ENCODE measurements at regions not wholly inside any gene's neighbourhood (a gene's known extent, or its start where the extent isn't known, plus 50 kb on each side); places are given as distances from the start of the nearest gene placed in this dataset.

DNA sequence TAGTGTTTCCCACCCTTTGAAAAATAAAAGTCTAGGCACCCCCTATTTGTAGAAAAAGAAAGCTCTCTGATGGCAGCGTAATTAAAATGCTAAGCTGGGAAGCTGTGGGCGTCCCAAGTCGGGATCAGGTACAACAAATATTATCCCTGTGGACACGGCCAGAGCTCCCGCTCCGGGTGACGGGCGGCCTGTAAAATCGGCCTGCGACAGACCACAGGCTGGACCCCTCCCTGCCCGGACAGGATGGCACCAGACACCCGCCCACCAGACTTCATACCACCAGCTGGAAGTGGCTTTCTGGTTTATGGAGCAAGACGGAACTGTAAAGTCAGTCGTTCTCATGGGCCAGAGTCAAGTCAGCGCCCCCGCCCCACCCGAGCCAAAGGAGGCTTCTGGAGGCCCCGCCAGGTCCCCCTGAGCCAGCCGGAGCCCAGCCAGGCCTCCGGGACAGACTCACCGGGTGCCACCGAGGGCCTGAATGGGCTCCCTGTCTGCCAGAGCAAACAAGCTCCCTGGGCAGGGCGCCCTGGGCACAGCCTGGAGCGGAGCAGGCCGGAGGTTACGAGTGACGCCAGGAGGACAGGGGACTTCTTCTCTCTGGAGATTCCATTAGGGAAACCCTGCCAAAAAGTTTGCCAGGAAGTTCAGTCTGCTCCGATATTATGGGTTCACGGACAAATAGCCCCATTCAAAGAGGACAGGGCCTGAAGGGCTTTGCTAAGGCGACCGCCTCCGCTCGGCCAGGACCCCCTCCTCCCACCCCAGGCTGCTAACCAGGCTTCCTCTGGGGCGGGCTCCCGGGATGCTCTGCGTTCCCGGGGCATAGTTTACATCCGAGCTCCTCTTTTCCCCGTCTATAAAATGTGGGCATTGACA lies 173.7 kb downstream of the ERCC6L2 start:
- TF ChIP-seq CTCF (IDR thresholded peaks at IDR 0.05; ENCODE audit: low read depth, low read length, poor library complexity, severe bottlenecking) (no peak), EZH2phosphoT487 (IDR thresholded peaks at IDR 0.05; ENCODE audit: borderline replicate concordance, low read length) (no peak)

All from DOHH2 (cell line).